Esophagus squamous epithelium (tissue), 4 donors: ENCODE measurements at regions not wholly inside any gene's neighbourhood (a gene's known extent, or its start where the extent isn't known, plus 50 kb on each side); places are given as distances from the start of the nearest gene placed in this dataset.

ENCODE experiments used
- CTCF ChIP-seq, 6 experiments: fragments of 450-650 bp in 4 of 6; fragments of 200-600 bp in 2 of 6; sonication (generic) in 2 of 6; IDR thresholded peaks; one replicate each; pipeline ENCODE4 v1.5.1; 2016 to 2019; ENCODE audit warnings: antibody characterized with exemption in 6 of 6, mild to moderate bottlenecking in 4 of 6, moderate library complexity in 4 of 6
- POLR2A ChIP-seq, 4 donors: fragments of 450-650 bp; IDR thresholded peaks; one replicate each; pipeline ENCODE4 v1.6.1; 2017; ENCODE audit warnings: antibody characterized with exemption in 4 of 4, mild to moderate bottlenecking in 4 of 4, moderate library complexity in 3 of 4

DNA sequence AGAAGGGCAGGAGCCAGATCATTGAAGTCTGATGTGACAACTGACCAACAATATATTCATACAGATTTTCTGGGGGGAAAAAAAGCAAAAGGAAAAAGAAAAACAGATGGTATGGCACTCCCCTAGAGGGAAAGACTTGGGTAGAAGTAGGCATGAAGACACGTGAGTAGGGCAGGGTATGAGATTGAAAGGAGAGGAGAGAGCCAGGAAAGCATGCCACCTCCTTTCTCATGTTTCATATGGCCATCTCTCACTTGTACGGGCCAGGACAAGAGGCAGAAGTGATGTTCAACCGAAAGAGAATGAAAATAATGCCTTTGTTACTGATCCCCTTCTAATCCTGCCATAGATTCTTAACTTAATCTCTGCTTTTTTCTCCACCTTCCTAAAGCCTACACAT, 139.0 kb upstream of the ACTBL2 start:
- TF ChIP-seq POLR2A (IDR thresholded peaks at IDR 0.05) = no peak
- no peak for TF ChIP-seq CTCF (IDR thresholded peaks at IDR 0.05)
